GM18508 (cell line): ENCODE measurements at regions not wholly inside any gene's neighbourhood (a gene's known extent, or its start where the extent isn't known, plus 50 kb on each side); places are given as distances from the start of the nearest gene placed in this dataset.
"Not testable (repeated sequence)": the region's sequence is repeated elsewhere in the genome, so short reads cannot be mapped to it uniquely, and the experiment has no call there.

Experiments
- ATAC-seq: cut with Tn5 transposase; IDR thresholded peaks from one replicate; pipeline ENCODE4 v1.9.1; 2021; ENCODE audit warnings: moderate number of reproducible peaks; ENCODE audit not compliant: insufficient read depth, unreplicated experiment

DNA sequence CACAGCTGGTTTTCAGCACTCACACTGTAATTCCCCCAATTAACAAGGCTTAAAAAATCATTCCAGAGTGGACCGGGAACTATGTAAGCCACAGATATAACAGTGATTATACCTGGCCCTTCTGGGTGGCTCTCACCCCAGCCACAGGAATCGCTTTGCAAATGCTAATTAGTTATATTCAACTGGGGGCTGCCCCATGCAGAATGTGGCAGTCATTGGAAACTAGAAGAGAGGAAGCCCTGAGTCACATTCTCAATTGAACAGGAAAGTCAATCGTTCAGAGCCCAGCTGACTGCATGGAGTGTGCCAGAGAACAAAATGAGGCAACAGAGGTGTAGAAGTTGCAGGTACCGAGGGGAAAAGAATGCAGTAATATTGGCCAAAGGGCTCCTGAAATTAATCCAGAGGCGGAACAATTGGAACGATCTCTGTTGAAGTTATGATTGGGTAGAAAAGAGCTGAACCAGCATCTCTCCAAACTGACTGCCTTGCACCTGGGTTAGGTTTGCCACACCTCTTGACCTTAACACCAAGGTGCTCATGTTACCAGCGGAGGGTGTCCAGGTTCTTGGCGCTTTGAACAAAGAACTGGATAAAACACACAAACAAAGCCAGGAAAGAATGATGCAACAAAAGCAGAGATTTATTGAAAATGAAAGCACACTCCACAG lies 909.7 kb upstream of the AUTS2 start:
- no peak for ATAC-seq

DNA sequence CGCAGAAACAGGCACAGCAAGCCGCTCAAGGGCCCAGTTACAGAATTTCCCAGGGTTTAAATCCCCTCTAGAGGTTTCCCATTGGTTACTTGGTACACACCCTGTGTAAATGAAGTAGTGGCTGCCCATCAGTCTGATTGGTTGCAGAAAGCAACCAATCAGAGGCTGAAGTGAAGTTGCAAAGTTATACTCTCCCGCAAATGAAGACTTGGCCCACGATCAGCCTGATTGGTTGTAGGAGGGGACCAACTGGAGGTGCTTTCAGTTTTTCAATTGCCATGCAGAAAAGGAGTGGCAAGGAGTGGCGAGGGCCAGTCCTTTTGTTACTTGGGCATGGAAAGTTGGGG lies 909.2 kb upstream of the AUTS2 start:
- no peak for ATAC-seq

DNA sequence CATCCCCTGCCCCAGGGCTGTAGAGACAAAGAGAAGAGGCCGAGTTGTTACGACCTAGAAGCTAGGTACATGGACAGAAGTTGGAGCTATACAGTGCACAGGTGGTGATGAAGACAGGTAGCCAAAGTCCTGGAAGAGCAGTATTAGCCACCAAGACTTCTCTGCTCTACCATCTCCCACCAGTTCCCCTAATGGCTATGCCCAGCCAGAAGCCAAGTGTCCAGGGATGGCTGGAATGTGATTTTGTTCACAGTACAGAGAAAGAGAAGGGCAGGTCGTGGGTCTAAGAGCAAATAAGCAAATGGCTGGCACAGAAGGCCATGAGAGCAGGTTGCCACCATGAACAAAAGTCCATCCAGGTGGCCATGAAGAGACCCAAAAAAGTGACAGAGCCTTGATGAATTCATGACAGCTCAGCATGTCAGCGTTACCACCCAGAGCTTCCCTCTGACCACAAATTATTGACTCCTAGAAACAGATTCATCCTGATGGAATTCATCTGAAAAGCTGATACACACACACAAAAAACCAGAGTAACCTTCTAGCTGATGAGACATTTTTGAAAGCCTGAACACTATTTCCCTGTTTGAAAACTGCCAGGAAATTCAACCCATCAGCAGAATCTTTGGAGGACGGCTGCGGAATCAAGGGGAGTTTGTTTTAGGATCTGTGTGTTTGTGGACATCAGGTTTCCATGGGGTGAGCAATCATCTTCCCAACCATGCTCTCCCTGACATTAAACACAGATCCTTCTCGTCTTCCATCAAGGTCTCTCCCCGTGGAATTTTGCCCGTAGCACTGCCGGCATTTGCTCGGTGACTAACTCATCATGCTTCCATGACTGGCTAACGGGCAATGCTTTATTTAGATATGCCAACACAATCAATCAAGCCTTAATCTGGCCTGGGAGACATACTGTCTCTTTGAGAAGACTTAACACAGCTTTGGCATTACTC lies 906.7 kb upstream of the AUTS2 start:
- no peak for ATAC-seq

DNA sequence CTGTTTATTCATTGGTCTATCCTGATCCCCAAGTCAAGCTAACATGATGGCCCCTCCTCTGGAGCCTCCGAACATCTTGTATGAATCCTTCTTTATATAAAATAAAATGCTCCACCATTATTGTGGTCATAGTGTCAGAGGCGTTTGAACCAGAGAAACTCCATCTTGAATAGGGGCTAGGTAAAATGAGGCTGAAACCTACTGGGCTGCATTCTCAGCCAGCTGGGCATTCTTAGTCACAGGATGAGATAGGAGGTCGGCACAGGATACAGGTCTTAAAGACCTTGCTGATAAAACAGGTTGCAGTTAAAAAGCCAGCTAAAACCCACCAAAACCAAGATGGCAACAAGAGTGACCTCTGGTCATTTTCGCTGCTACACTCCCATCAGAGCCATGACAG lies 905.8 kb upstream of the AUTS2 start:
- ATAC-seq: no peak

DNA sequence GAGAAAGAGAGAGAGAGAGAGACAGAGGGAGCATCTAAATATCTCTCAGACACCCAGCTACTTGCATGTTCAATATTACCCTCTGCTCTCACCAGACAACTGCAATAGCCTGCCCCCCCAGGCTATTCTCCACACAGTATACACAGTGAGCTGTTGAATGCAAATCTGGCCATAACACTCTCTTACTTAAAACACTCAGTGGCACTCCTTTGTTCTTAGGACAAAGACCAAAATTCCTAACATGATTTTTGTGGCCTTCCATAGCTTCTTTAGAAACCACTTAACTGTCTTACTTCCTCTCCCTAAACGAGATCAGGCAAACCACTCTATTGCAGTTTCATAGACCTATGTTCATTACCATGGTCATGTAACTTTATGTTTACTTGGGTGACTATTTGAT lies 903.6 kb upstream of the AUTS2 start:
- no peak for ATAC-seq

DNA sequence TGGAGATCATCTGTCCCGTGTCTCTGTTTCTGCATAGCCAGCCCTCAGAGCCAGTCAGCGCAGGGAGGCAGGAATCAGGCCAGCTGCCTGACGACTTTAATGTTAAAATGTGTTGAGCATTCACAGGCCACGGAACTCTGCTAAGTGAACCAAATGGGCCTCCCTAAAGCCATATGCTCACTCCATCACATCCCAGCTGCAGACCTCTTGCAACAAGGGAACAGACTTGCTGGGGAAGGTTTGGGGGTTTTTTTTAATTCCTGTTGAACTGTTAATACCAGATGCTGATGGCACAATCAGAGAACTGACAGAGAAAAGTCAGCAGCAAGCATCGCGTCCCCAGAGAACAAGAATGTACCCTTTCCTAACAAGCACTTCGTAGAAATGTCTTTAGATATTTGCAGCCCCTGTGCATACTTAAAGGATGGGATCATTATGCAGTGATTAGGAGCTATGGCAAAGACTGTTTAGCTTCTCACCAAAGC lies 900.4 kb upstream of the AUTS2 start:
- ATAC-seq: no peak

DNA sequence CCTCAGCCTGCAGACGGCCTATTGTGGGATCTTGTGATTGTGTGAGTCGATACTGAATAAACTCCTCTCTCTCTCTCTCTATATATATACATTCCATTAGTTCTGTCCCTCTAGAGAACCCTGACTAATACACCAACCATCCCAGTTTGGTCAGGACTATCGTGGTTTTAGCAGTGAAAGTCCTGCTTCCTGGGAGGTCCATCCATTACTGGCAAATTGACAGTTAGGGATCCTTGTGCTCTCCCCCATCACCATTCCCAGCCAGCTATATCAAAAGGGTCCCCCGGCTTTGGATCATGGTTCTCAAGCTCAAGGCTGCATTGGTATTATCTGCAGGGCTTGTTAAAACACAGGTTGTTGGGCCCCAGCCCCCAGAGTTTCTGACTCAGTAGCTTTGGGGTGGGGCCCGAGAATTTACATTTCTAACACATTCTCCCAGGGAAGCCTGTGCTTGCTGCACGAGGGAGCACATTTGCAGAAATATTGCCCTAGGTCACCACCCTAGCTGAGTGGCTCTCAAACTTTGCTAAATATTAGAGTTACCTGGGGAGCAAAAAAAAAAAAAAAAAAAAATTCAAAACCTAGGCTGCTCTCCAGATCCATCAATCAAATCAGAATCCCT lies 899.1 kb upstream of the AUTS2 start:
- no peak for ATAC-seq

DNA sequence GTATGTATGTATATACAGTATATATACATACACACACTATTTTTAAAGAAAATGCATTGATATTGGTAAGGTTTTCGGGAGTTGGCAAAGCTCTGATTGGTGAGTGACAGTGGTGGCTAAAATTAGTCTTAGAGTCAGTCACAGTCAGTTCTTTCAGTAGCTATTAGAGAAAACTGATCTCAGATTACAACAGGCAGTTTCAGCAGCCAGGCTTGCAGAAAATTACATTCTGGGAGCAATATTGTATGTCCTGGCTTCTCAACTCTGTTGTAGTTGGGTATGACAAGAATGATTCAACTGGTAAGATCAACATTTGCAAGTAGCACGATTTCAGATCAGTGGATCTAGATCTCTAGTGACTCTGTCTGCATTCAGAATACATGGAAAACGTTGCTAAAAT lies 897.9 kb upstream of the AUTS2 start:
- ATAC-seq: no peak

DNA sequence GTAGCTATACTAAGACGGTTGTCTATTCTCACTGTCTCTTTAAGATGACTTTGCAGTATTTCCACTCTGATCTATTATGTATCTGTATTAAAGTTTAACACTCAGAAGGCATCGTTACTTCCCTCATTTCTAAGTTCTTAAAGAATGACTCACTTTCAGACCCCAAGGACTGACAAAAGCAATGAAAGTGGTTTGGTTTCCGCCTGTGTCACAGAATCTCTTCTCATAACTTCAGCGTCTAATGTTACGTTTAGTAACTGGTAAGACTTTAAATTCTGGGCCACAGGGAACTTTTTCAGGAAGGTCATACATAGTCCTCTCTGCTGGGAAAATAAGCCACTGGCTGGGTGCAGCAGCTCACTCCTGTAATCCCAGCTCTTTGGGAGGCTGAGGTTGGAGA lies 892.0 kb upstream of the AUTS2 start:
- ATAC-seq: no peak

DNA sequence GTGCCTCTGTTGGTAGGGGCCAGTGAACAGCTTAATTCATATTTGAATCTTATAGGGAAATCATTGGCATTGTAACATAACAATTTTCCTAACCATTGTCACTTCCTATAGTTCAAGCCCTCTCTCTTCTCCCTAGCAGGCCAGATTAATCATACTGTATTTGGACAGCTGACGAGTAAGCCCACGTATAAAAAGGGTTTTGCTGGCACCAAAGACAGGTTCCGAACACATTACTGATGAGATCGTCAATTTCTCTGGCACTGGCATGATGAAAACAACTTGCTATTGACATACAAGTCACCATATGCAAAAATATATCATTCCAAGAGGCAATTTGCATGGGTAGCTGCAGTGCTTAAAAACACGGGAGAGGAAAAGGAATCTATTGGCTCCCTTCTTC lies 891.1 kb upstream of the AUTS2 start:
- ATAC-seq: no peak

DNA sequence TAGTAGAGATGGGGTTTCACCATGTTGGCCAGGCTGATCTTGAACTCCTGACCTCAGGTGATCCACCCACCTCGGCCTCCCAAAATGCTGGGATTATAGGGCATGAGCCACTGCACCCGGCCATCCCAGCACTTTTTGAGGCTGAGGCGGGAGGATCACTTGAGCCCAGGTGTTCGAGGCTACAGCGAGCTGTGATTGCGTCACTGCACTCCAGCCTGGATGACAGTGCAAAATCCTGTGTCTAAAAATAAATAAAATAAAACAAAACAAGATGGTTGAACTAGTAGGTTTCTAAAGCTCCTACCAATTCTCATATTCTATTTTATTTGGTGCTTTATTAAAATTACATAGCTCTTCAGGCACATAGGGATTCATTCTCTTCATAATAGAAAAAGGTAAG lies 890.3 kb upstream of the AUTS2 start:
- ATAC-seq: no peak

DNA sequence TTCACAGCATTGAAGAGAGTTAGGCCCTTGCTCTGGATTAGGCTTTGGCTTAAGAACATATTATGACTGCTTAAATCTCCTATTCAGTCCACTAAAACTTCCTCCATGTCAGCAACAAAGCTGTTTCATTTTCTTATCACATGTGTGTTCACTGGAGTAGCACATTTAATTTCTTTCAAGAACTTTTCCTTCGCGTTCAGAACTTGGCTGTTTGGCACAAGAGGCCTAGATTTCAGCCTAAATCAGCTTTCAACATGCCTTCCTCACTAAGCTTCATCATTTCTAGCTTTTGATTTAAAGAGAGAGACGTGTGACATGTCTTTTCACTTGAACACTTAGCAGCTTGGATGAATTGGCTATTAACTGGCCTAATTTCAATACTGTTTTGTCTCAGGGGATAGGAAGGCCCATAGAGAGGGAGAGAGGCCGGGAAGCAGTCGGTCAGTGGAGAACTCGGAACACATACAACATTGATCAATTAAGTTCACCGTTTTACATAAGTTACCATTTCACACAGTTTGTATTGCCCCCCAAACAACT lies 885.2 kb upstream of the AUTS2 start:
- ATAC-seq: no peak

DNA sequence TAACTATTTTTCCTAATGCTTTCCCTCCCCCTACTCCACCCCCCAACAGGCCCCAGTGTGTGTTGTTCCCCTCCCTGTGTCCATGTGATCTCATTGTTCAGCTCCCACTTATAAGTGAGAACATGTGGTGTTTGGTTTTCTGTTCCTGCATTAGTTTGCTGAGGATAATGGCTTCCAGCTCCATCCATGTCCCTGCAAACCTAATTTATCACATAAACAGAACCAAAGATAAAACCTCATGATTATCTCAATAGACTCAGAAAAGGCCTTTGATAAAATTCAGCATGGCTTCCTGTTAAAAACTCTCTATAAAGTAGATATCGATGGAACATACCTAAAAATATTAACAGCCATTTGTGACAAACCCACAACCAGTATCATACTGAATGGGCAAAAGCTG lies 884.1 kb upstream of the AUTS2 start:
- not testable (repeated sequence) for ATAC-seq

DNA sequence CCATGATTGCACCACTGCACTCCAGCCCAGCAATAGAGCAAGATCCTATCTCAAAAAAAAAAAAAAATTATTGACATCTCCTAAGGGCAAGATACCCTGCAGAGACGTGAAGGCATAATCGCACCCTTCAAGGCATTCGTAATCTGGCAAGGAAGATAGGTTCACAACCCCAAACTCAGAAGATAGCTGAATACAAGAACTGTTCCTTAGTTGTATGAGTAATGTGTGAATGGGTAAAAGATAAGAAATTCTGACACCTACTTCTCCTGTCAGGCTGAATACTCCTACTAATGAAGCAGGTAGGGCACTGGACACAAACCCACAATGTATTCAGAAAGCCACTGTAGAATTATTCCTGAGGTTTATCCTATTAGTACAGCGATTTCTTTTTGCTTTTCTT lies 882.4 kb upstream of the AUTS2 start:
- ATAC-seq: no peak

DNA sequence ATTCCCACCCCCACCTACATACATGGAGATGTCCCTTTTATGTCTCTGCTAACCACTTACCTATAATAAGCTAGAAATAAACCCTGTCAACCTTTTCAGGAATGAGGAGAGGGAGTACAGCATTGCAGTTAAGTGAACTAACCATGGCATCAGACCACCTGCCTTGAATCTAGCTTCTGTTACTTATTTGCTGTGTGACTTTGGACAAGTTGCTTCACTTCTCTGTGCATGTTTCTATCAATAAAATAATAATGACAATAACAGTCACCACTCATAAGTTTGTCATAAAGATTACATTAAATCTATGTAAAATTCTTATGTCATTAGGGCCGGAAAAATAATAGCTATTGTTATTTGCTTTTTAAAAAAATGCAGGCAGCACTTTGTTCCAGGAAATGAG lies 881.1 kb upstream of the AUTS2 start:
- ATAC-seq: no peak

DNA sequence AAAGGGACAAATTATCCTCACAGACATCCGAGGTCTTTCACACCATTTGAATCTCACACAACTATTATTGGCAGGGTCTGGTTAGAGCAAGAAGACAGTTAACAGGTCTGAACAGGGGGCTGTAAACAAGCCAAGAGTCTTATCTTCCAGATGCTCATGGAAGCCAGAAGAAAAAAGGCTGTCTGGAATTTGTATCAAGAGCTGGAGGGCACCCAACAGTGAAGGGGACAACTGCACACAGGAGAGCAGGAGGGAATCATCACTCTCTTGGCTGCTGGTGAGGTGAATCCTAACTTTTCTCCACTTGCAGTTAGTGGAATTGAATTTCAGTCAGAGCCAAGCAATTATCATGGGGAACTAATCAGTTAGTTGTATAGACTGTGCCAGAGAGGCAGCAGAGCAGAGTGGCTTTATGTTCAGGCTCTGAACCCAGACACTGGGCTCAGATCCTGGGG lies 880.2 kb upstream of the AUTS2 start:
- ATAC-seq: no peak

DNA sequence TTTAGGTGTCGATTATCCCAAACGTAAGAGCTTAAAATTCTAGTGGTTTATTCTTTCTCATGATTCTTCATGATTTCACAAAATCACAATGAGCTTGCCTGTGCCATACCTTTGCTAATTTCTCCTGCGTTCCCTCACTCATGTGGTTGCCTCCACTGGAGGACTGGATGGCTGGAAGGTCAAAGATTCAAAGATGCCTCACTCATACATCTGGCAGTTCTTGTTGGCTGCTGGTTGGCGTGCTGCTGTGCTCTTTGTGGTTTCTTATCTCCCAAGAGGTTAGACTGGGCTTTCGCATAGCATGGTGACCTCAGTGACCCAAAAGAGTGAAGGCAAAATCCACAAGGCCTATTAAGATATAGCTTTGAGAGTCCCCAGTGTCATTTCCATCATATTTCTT lies 877.6 kb upstream of the AUTS2 start:
- no peak for ATAC-seq

DNA sequence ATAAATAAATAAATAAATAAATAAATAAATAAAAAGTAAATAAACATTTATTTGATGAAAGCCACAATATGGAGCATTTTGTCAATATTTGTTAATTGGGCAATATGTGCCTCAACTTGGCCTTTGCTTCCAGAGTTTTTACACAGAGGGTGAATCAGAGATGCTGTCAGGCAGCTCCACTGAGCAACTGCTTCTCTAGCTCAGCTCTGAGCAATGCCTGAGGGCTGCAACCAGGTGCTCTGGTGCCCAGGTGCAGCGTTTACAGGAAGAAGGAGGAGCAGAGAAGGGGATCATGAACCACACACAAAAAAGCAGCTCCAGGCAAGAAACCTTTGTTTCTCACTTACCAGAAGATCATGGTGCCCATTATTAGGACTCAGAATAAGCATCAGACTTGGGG lies 876.2 kb upstream of the AUTS2 start:
- ATAC-seq: no peak

DNA sequence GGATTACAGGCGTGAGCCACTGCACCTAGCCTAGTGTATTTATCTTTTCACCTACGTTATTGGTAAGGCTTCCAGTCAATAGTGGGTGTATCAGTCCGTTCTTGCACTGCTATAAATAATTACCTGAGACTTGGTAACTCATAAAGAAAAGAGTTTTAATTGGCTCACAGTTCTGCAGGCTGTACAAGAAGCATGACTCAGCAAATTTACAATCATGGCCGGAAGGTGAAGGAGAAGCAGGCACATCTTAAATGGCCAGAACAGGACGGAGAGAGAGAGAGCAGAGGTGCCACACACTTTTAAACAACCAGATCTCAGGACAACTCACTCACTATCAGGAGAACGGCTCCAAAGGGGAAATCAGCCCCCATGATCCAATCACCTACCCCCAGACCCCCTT lies 873.3 kb upstream of the AUTS2 start:
- no peak for ATAC-seq

DNA sequence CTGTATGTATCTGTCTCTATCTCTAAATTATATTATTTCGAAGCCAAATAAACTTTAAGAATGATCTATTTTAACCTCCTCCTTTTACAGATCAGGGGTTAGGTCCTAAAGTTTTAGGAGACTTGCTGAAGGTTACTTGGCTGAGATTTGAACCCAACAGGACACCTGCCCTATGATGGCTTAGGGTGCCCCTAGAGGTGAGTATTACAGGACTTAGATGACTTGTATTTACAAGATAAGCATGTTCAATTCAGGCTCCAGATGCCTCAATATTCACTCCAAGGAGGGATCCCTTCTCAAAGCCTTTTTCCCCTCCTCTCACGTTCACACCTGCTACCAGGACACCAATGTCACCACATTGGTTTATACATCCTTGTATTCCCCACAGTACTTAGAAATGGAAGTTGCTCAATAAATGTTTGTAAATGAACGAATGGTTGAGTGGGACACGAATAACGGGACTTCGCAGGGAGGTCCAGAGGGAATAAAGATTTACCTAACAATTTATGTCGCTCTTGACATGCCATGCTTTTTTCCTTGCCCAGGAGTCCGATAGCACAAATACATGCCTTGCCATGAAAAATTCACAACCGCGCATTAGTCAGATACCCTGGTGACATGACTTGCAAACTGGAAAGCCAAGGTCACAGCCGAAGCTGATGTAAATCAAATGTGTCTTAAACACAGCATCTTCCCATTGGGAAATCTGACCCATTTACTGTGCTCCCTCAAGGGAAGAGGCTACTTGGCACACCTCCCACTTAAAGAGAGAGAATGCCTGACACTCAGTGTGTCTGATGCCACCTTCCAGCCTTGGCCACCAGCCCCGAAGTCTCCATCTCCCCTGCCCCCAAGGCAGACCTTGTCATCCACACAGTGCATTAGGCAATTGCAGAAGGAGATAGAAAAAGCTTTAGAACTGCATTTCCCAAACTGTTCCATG lies 872.2 kb upstream of the AUTS2 start:
- ATAC-seq: no peak
